Stimulated activated CD8-positive, alpha-beta memory T cell treated with anti-CD3 and anti-CD28 coated beads, Interleukin-15, amount 100 ng/mL, for 4 hours (primary cell): ENCODE measurements at regions not wholly inside any gene's neighbourhood (a gene's known extent, or its start where the extent isn't known, plus 50 kb on each side); places are given as distances from the start of the nearest gene placed in this dataset.
"Not testable (repeated sequence)": the region's sequence is repeated elsewhere in the genome, so short reads cannot be mapped to it uniquely, and the experiment has no call there.

Source experiments
- DNase-seq, 2 donors: peaks; one replicate each; pipeline ENCODE4 v3.0.0-alpha.2; 2020; ENCODE audit warnings: low read depth in 2 of 2

- no peak for DNase-seq
These were observed 1607.3 kb upstream of the CELF4 start for GRCh38 chr18:39172695-39173421.

DNA sequence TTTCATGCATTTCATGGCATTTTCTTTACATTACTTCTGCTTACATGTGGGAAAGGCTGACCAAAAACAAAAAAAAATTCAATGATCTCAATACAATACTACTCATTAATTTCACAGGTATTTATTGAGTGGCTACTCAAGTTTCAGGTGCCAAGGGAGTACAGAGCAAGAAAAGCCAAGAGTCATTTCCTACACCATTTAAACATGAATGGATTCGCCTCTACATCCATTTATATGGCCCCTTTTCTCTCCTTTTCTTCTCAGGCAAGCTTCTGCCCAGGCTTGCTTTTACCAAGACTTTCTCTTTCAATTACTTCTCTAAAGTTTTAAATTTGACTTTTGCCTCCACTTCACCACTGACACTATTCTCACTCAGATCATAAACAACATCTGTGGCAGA is 1603.1 kb upstream of the CELF4 start:
- DNase-seq = no peak

- DNase-seq = no peak
These were observed 1602.4 kb upstream of the CELF4 start for GRCh38 chr18:39167990-39168389.

GRCh38 chr18:39166776-39167175 is 1601.2 kb upstream of the CELF4 start:
- DNase-seq = no peak

GRCh38 chr18:39162013-39162827 is 1596.6 kb upstream of the CELF4 start:
- DNase-seq = no peak

- no peak for DNase-seq
These were observed 1583.7 kb upstream of the CELF4 start for GRCh38 chr18:39149211-39149806.

GRCh38 chr18:39134255-39134654 is 1568.7 kb upstream of the CELF4 start:
- no peak for DNase-seq

GRCh38 chr18:39127538-39127937 is 1561.9 kb upstream of the CELF4 start:
- not testable (repeated sequence) for DNase-seq

- DNase-seq = no peak
These were observed 1548.2 kb upstream of the CELF4 start for GRCh38 chr18:39113790-39114189.

GRCh38 chr18:39105104-39105503 is 1539.5 kb upstream of the CELF4 start:
- no peak for DNase-seq

- no peak for DNase-seq
These were observed 1507.4 kb upstream of the CELF4 start for GRCh38 chr18:39072970-39073369.

GRCh38 chr18:39062426-39062825 is 1496.8 kb upstream of the CELF4 start:
- DNase-seq = no peak

DNA sequence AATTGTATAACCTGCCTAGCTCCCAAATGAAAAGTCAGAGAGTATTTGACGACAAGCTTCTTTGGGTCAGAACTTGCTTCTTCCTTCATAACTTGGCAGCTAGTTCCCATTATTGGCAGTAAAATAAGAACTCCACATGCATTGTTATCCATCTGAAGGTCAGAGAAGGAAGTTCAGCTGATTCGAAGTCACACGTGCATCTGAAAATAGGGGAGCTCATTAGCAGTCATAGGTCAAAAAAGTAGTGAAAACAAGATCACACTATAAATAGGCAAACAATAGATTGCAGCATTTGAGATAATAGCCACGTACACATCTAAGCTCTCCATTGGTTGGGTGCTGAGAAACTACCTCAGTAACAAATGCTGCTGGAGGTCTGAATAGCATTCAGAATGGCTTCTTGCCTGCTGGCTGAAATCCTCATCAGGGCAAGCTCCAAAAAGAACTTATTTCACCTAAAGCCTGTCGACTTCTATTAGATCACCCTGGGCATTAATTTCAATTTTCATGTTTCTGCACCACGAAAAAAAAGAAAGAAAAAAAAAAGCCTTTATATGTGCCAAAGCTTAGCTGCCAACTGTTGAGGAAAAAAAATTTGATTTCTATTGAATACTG is 1492.9 kb upstream of the CELF4 start:
- no peak for DNase-seq

DNA sequence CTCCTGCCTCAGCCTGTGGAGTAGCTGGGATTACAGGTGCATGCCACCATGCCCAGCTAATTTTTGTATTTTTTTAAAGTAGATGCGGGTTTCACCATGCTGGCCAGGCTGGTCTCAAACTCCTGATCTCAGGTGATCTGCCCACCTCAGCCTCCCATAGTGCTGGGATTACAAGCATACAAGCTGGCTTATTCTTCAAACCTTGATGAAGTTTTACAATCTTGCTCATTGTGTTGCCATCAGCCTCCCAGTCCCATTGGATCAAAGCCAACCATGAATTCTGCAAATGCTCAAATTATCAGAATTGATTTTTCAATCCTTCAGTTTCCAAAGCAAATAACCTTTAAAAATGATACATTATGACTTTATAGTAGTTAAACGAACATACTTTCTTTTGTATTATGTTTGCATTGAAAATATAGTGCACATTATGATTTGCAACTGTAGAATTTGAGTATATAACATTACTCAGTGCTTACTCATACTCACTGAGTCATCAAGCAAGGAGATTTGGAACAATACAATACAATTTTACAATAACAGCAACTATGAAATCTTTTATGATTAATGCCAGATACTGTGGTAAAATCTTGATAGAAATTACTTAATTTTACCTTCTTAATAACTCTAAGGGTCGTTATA is 1491.9 kb upstream of the CELF4 start:
- DNase-seq = no peak

- DNase-seq = no peak
These were observed 1488.0 kb upstream of the CELF4 start for GRCh38 chr18:39053571-39053970.

- no peak for DNase-seq
These were observed 1485.4 kb upstream of the CELF4 start for GRCh38 chr18:39051013-39051412.

- DNase-seq = no peak
These were observed 1474.2 kb upstream of the CELF4 start for GRCh38 chr18:39039813-39040212.

DNA sequence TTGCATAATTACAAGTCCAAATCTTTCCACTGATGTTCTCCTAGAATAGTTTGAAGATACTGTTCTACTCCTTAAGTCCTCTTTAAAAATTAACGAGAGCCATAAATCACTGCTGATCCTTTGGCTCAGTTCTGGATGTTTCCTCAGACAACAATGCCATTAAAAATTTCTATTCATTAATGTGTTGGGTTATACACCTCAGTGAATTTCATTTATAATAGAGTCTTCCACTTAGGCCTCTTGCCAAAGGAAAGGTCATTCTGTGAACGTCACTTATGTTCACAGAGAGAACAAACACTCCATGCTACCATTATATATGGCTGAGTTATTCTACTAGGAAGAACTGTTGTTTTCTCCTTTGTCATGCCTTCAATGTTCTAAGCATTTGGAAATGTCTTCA is 1472.3 kb upstream of the CELF4 start:
- DNase-seq = no peak

GRCh38 chr18:39033312-39033711 is 1467.7 kb upstream of the CELF4 start:
- DNase-seq = no peak

DNA sequence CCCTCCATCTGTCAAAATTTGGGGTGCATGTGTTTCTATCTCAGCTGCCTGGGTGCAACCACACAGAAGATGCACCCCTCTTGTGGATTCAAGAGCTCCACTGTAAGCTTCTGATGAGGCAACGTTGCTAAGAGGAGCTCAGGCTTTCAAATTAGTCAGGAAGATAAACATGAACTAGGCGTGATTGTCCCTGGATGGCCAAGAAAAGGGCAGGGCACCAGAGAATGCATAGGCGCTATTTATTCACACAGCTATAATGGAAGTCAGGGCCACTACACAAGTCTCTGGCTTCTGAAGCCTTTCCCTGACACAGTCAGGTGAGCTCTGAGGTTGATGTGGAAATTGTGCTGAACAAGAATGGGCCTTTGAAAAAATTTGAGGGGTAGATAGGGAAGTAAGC is 1466.0 kb upstream of the CELF4 start:
- DNase-seq = no peak

DNA sequence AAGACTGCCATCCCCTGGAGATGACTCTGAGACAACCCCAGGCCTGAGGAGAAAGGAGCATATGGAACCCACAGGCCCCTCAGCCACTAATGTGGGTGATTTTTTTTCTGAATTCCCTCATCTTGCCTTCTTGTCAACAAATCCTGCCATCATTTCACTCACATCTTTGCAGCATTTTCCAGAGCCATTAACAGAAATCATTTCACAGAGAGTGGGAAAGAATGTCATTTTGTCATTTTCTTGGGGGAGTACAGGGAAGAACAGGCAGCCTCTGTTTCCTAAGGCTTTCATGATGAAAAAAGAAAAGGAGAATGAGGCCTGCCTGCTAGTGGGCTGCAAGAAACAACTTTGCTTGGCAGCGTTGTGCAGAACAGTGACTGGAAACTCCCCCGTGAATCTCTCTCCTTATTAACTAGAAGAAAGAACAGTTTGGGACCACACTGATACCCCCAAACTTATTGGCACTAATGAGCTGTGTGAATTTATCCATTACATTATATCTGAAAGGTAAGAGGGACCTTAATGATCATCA is 1464.6 kb upstream of the CELF4 start:
- DNase-seq = no peak

GRCh38 chr18:39025531-39025930 is 1459.9 kb upstream of the CELF4 start:
- DNase-seq = no peak
